Femur (tissue), 1 donor: ENCODE measurements at regions not wholly inside any gene's neighbourhood (a gene's known extent, or its start where the extent isn't known, plus 50 kb on each side); places are given as distances from the start of the nearest gene placed in this dataset.
A peak's percentile ranks its signal among the peaks of the same experiment; 100 is the strongest.

ENCODE experiments used
- DNase-seq: peaks from one replicate; pipeline ENCODE4 v3.0.0-alpha.2; 2017

DNA sequence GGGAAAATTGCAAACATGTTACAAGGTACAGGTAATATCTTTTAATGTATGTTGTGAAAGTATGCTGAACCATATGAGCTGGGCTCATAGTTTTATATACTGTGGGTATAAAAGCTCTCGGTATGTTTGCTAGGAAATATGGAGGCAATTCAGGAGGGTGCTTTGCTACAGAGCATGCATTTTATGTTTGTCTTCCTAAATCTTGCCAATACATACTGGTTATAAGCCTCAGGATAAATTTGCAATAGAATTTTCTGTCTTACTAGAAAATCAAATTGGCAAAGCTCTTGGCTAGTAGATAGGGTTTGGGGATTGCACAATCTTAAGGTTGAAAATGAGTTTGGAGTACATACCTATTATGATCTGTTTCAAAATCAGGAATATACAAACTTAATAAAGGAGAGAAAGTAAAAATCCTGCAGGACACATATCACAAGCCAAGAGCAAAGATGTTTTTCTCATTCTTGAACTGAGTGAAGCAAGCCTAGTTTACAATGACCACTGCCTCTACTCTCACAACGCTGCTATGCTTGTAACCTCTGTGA, 751.2 kb downstream of the HDGFL1 start:
- DNase-seq = no peak

DNA sequence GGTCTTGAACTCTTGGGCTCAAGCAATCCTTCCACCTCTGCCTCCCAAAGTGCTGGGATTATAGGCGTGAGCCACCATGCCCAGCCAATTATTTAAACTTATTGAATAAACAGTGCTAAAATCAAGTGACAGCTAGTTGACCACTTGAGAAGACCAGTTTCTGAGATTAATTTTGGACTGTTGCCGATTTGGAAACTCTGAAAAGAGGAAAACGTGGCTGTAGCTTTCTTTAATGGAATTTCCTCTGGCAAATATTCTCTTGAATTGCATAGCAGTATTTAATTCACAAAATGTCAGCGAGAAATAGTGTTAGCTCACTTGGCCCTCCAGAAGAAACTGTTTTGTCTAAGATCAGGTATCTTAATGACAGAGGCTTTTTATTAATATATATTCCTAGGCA, 754.5 kb downstream of the HDGFL1 start:
- DNase-seq = no peak

DNA sequence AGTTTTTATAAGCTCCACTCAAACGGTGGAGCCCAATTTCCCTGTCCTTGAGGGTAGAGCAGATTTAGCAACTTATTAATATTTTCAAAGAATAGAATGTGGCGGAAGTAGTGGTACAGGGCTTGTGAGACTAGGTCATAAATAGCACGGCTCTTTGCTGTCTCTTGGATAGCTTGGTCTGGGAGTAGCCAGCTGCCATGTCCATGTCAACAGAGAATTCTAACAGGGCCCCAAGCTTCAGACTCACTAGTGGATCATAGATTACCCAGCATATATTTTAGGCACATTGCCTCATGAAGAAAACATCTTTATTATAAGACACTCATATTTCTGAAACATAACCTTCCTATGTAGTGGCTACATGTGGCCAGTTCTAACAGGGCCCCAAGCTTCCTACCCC, 755.7 kb downstream of the HDGFL1 start:
- DNase-seq = no peak

DNA sequence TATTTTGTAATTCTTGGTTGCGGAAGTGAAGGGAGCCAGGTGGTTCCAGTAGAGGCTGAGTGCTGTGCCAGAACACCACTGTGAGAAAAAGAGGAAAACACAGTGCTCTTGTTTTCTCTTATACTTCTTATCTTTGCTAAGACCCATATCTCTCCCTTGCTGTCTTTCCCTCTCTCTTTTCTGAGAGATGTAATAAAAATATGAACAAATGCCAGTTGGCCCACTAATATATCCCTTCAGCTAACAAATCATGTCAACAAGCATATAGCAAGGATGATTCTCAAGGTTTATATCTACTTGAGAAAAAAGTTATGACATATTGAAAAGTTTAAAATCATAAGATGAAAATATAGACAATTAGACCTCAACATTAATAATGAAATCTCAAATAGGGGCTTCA, 758.3 kb downstream of the HDGFL1 start:
- no peak for DNase-seq

DNA sequence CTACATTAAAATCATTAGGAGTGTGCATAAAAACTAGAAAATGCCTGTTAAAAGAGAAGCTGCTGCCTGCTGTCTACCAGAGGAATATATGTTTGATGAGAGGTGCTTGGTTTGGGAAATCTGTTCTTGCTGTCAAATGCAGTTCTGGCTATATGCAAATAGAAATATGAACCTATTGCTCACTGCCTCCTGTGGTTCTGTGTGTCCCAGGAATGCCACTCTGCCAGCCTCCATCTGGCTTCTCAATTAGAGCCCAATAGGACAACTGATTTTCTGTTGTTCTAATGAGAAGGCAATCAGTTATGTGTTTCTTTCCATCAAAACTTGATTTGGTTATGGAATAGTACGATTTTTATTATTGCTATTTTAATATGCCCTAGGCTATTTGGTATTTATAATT, 759.7 kb downstream of the HDGFL1 start:
- no peak for DNase-seq

DNA sequence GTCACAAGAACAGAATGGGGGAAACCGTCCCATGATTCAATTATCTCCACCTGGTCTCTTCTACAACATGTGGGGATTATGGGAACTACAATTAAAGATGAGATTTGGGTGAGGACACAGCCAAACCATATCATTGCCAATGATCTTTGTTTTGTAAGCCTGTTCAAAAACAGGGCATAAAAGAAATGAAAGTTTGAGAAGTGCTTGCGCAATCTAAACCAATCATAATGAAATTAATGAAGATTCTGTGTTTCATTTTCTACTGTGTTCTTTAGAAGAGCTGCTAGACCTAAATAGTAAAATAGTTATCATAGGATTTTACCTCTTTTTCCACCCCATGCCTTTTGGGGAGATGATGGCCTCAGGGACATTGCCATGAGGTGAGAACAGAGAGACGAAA, 761.3 kb downstream of the HDGFL1 start:
- DNase-seq = no peak

DNA sequence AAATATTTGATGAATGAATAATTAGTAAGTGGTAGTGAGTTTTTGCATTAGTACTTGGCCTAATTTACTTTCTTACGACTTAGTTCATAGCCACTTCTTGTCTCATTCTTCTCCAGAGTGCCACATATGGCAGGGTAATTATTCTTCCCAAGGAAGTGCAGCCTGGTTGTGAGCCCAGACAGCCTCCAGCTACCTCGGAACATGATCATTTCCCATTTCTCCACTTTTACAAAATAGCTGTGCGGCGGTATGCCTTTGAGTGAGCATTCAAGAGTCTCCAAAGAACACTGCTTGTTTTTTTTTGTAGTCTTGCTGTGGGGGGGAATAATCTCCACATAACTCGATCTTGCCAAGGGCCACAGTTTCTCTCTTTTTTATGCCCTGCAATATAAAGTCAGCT, 765.0 kb downstream of the HDGFL1 start:
- DNase-seq = peak; percentile 39

DNA sequence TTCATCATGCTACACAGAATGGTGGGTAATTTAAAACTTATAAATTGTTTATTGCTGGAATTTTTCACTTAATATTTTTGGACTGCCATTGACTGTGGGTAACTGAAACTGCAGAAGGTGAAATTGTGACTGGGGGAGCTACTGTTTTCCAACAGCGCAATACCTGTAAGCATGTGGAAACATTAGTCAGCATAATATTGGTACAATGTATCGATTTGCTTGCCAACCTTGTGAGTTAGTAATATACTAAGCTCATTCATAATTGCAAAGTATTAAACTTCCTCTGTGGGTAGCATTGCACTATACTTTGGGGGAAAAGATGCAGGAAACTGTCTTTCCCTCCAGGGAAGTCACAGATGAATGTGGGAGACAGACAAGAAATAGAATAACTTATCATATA, 766.5 kb downstream of the HDGFL1 start:
- no peak for DNase-seq

DNA sequence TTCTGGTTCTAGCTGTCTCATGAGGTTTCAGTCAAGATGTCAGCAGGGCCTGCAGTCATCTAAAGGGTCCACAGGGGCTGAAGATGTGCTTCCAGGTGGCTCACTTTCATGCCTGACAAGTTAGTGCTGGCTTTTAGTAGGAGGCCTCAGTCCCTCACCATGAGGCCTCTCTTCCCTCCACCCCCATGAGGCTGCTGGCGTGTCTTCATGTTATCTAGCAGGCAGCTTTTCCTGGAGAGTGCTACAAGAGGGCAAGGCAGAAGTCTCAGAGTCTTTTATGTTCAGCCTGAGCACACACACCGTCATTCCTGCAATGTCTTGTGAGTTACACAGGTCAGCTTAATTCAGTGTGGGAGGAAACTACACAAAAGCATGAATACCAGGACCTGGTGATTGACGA, 769.9 kb downstream of the HDGFL1 start:
- DNase-seq = no peak

DNA sequence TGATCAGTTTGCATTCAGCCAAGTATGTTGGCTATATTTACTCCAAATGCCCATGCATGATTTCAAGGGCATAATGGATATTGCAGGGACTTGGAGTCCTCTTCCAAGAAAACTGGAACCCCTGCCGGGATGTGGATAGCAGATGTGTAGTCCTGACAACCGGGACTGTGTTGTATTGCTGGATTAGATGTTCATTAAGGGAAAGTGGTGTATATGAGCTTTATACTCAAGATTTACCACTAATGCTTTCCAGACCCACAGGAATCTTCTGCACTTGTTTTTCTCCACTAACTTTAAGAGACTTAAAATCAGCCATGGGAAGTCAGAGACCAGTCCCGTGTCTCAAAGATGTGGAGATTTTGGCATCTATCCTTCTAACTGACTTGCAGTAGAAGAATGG, 770.9 kb downstream of the HDGFL1 start:
- DNase-seq = peak; percentile 71

DNA sequence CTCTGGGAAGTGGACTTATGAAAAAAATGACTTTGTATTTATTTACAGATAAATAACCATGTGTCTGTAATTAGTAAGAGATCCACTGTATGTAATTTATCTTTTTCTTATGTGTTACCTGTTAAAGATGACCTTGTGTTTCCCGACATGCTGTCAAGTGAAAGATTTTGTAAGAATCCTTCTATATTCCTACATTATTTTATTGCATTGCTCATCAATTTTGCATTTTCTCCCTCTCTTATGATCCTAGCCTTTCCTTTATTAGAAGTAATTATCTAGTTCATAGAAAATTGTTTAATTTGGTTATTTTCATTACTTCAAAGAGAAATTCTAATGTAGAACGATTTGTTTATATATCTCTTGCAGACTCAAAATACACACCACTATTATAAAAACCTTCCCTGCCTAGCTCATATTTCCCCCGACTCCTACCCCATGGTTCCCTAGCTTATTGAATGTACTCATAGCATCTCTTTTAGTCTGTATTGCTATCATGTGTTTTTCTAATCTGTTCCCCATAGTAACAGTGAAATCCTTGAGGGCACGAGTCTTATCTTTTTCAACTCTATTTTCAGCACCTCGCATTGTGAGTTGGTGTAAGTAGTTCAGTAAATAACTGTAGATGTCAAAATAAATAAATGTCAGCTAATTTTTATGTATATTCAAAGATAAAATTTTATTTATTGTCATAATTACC, 774.4 kb downstream of the HDGFL1 start:
- DNase-seq = no peak

DNA sequence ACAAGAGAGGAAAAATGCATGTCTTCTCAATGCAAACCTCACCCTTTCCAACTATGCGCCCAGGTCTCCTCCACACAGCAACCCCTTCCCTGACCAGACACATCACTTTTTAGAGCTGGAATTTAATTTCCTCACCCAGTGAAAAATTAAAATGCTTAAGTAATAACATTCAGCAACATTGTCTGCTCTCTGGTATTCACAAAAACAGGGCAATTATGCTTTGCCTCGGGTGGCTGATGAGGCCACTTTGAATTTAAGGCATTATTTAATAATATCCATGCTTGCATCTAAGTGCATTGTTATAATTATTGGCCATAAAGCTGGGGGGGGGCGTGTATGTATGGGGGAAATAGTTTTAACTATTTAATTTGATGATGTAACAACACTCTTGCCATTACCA, 777.8 kb upstream of the NRSN1 start:
- DNase-seq = no peak

DNA sequence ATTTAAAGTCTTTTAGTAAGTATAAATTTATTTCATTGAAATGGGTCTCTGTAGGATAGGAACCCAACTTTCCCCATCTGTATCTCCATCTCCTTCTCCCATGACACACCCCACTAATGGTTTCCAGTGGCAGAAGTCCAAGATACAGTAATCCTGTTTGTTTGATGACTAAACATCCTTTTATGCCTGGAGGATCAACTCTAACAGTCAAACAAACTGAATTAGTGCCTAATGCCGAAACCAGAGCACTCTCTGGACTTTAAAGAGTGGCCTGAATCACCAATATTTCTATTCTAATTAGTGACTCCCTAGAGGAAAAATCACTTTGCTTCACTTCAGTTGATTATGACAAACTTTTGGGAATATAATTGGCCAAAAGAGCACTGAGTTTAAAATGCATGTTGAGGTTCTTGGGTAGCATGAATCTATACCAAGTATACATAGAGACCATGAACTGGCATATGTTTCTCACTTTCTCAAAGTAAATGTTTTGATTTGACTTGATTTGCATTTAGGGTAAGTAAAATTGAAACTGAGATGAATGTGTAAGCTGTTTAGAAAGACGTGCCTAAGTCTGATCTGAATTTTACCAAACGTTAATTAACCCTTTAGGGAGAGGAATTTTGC, 776.4 kb upstream of the NRSN1 start:
- DNase-seq = no peak

DNA sequence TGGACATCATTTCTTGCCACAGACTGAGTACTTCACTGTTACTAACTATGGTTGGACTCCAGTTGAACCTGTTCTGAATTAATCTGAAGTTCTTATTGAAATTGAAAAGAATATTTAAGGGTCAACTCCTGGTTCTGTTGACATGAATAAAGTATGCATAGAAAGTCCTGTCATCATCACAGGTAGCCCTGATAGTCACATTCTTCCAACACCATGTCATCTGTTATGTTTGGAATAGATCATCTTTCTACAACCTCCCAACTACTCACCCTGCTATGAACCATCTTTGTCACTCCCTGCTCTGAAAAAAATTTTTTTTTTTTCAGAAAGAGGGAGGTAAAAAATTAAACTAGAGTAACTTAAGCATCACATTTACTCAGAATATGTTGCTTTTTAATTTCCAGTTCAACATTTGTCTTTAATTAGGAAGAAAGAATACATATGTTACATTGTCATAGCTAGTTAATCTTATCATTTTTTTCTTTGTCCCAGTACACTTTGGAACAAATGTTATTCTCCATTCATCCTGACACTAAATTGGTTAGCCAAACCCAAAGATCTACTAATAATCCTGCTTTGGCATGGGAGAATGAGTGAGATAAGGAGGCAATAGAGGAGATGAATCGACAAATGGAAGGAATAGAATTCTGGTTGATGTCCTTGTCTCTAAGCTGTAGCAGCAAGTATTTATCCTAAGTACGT, 775.1 kb upstream of the NRSN1 start:
- no peak for DNase-seq

DNA sequence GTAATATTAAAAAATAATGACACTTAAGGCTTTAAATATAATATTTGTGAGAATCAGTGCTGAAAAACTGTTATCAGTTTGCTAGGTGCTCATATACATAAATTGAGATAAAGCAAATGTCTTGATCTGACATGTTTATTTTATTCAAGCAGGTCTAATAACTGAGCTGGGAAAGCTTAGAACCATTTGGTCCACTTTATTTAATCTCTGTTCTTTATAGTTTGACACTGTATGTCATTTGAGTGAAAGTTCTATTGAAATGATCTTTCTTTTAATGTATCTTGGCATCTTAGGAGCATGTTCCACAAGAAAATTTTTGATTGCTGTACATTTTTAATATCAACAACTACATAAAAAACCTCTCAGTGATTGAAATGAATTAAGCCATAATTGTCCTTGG, 772.0 kb upstream of the NRSN1 start:
- no peak for DNase-seq

DNA sequence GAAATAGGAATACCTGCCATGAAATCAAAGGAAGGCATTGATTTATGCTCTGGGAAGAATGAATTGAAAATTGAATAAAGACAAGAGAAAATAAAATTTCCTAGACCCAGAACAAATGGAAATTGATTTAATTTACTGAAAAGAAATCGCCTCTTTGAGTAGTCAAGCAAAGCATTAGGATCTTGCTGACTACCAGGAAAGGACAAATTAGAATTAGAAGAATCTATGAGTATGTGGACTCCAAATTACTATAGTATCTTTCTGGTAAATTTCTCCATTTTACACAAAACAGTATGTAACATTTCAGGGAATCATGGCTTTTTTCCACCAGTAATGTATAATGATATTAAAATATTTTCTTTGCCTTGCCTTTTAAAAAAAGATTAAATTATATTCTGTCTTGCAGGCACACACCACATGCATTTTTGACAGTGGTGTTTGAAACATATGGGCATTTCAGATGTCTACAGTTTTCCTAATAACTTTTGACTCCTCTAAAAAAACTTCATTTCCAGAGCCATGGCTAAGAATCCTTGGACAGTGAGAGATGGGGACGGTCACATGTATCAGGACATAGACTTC, 768.7 kb upstream of the NRSN1 start:
- DNase-seq = no peak

DNA sequence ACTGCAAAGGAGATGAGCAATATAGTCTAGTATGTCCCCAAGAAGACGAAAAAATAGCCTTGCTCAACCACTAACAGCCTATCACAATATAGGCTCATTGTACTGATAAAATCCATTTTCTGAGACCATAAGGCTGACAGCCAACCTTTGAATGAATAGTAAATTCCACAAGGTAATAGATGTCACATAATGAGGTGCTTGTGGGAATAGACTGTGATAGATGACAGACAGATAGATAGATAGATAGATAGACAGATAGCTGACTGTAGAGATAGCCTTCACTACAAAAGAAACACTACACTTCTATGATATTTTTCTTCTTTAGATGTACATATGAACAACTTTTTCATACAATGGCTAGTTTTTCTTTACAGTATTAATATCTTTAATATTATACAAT, 760.3 kb upstream of the NRSN1 start:
- no peak for DNase-seq

DNA sequence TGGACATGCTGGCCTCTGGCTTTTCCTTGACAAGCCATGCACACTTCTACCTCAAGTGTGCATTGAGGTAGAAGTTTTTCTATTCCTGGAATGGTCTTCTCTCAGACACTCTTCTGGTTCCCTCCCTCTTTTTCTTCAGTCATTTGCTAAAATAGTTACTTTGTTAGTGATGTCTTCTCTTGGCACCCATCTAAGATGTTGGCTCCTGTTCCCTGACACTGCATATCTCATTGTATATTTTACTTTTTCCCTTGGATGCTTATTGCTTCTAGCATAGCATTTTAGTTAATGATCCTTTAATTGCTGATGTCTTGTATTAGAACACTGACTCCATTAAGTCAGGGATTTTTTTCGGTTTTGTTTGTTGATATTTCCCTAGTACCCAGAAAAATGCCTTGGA, 758.7 kb upstream of the NRSN1 start:
- no peak for DNase-seq

DNA sequence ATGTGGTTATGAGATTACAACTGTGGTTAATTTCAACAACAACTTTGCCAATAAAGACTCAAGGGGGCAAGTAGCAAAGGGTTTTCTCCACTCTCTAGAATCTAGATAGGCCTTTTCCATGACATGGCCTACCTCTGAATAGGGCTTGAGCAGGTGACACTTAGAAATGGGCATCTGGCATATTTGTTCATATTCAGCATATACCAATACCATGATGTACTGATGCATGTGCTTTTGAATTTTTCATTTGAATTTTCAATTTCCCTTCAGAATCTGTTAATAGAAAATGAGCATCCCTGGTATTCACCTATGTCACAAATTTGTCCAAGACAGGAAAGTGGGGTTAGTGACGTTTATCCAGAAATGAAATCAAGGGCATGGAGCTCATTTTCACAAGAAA, 757.5 kb upstream of the NRSN1 start:
- no peak for DNase-seq

DNA sequence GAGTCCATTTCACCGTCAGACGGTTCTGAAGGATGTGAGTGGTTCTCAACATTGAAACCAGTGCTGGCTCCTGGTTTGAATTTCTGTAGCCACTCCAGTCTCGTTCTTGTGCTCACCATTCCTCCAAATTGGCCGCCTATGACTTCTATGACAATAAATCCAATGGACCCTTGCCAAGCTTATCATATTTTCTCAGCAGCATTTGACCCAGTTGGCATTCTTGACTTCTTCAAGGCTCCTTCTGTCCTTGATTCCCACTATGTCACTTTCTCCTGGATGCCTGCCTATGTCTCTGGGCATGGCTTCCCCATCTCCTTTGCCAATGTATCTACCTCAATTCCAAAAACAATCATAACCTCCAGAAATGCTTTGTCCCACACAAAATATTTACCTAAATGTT, 756.0 kb upstream of the NRSN1 start:
- DNase-seq = no peak

DNA sequence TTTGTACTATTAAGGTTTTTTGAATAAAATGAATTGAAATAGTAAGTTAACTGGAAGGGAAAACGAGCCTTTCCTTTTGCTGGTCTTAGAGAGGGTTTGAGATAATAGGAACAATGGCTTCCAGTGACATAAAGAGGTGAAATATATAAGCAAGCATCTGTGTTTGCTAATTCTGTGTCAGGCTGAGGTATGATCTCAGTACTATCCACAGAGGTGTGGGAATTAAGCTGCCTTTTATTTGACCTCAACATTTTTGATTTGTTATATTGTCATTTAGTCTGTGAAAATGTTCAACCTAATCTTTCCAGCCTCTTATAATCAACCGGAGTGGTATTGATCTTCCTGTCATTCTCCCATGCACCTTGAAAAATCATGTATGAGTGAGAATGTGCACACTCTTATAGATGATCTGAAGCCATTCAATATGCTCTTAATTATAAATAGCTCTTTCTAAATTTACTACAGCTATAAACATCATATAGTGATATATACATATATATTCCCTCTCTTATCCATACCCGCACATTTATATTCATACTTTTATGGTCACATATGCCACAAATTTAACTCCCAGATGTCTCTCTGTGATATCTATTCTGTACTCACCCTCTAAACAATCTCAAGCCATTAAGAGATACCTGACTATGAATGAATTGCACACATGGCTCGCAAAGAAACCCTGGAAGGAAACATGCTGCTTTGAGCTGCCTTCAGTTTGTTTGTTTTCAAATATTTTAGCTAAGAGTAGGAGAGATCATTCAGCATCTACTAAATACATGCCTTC, 754.7 kb upstream of the NRSN1 start:
- DNase-seq = no peak

DNA sequence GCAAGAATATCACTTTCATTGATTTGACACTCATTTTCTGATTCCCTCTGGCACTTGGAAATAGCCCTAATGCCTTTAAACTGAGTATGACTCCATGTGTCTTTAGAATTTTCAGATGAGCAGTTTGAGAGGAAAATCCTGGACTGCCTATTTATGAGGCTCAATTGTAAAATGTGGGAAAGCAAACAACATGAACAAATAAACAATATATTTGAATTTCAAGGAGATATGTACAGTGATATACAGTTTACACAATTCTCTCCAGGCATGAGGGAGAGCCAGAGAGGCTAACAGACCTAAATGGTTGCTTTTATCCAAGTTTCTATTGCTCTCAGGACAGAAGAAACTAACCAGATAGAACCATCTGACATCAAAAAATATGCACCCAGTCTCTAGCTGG, 748.2 kb upstream of the NRSN1 start:
- no peak for DNase-seq

DNA sequence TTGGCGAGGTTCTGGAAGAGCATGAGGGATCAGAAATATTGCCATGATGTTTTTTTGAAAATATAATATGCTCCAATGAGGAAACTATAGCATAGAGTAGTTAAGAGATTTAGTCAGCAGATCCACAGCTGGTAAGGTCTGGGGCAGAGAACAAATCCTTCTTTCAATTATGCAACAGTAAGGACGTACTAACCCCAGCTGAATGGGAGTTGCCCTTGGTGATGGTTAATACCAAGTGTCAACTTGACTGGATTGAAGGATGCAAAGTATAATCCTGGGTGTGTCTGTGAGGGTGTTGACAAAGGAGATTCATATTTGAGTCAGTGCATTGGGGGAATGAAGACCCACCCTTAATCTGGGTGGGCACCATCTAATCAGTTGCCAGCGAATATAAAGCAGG, 745.5 kb upstream of the NRSN1 start:
- DNase-seq = no peak
